ENCODE measurements at regions not wholly inside any gene's neighbourhood (a gene's known extent, or its start where the extent isn't known, plus 50 kb on each side); places are given as distances from the start of the nearest gene placed in this dataset.

GRCh38 chr13:90673746-90674145, 673.7 kb upstream of the MIR17HG start:
- DNase-seq = no peak

GRCh38 chr13:90675129-90675528, 672.4 kb upstream of the MIR17HG start:
- DNase-seq = no peak

- DNase-seq = no peak
Measured at GRCh38 chr13:90680826-90681225, 666.7 kb upstream of the MIR17HG start.

- DNase-seq = no peak
Measured at GRCh38 chr13:90683711-90684131, 663.8 kb upstream of the MIR17HG start.

- DNase-seq = no peak
Measured at GRCh38 chr13:90686442-90686841, 661.0 kb upstream of the MIR17HG start.

- DNase-seq = no peak
Measured at GRCh38 chr13:90689111-90689510, 658.4 kb upstream of the MIR17HG start.

- DNase-seq = no peak
Measured at GRCh38 chr13:90690458-90691080, 656.9 kb upstream of the MIR17HG start.

GRCh38 chr13:90696254-90696653, 651.2 kb upstream of the MIR17HG start:
- DNase-seq = no peak

GRCh38 chr13:90696656-90697055, 650.8 kb upstream of the MIR17HG start:
- DNase-seq = no peak

- no peak for DNase-seq
Measured at GRCh38 chr13:90700340-90700739, 647.1 kb upstream of the MIR17HG start.

- DNase-seq = no peak
Measured at GRCh38 chr13:90701264-90701663, 646.2 kb upstream of the MIR17HG start.

GRCh38 chr13:90702050-90702449, 645.4 kb upstream of the MIR17HG start:
- DNase-seq = no peak

- DNase-seq = no peak
Measured at GRCh38 chr13:90706631-90707030, 640.9 kb upstream of the MIR17HG start.

- DNase-seq = no peak
Measured at GRCh38 chr13:90708128-90708527, 639.4 kb upstream of the MIR17HG start.

- DNase-seq = no peak
Measured at GRCh38 chr13:90709319-90709718, 638.2 kb upstream of the MIR17HG start.

- DNase-seq = no peak
Measured at GRCh38 chr13:90710164-90710759, 637.2 kb upstream of the MIR17HG start.

GRCh38 chr13:90713441-90714133, 633.9 kb upstream of the MIR17HG start:
- DNase-seq = no peak

GRCh38 chr13:90715485-90715884, 632.0 kb upstream of the MIR17HG start:
- DNase-seq = no peak

GRCh38 chr13:90717451-90717936, 630.0 kb upstream of the MIR17HG start:
- DNase-seq = no peak

- DNase-seq = no peak
Measured at GRCh38 chr13:90719461-90719860, 628.0 kb upstream of the MIR17HG start.

- DNase-seq = no peak
Measured at GRCh38 chr13:90721937-90722336, 625.5 kb upstream of the MIR17HG start.

- DNase-seq = no peak
Measured at GRCh38 chr13:90723381-90723780, 624.1 kb upstream of the MIR17HG start.

GRCh38 chr13:90726375-90726774, 621.1 kb upstream of the MIR17HG start:
- DNase-seq = no peak

- no peak for DNase-seq
Measured at GRCh38 chr13:90732049-90732448, 615.4 kb upstream of the MIR17HG start.

Measured in activated T-cell treated with anti-CD3 and anti-CD28 coated beads for 4 hours (primary cell).